ENCODE measurements at regions not wholly inside any gene's neighbourhood (a gene's known extent, or its start where the extent isn't known, plus 50 kb on each side); places are given as distances from the start of the nearest gene placed in this dataset.

DNA sequence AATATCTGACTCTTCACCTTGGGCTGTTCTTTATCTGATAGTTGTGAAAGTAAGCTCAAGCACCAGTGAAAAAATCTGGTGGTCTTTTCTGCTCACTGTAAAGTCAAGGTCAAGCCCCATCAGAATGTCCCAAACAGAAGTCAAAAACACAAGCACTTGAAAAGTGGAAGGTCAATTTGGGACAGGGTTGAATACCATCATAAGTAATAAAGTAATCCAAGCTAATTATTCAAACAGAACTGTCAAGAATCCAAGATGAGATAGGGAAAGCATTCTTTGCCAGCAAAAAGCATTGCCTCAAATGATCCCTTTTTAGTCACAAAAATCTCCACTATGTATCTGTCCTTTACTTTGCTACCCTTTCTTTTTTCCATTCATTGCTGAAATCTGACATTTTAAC is 430.1 kb upstream of the NPVF start:
- TF ChIP-seq FOS (IDR thresholded peaks at IDR 0.05; ENCODE audit: borderline replicate concordance, insufficient read depth, low read length) (no peak), EZH2 (IDR thresholded peaks at IDR 0.05; ENCODE audit: borderline replicate concordance, low read depth, low read length, severe bottlenecking) (no peak), JUN (IDR thresholded peaks at IDR 0.05; ENCODE audit: borderline replicate concordance, insufficient read depth, insufficient read length, low read depth) (no peak), MYC (IDR thresholded peaks at IDR 0.05; ENCODE audit: low read depth, low read length) (no peak)
- TF ChIP-seq, protein P1, sequence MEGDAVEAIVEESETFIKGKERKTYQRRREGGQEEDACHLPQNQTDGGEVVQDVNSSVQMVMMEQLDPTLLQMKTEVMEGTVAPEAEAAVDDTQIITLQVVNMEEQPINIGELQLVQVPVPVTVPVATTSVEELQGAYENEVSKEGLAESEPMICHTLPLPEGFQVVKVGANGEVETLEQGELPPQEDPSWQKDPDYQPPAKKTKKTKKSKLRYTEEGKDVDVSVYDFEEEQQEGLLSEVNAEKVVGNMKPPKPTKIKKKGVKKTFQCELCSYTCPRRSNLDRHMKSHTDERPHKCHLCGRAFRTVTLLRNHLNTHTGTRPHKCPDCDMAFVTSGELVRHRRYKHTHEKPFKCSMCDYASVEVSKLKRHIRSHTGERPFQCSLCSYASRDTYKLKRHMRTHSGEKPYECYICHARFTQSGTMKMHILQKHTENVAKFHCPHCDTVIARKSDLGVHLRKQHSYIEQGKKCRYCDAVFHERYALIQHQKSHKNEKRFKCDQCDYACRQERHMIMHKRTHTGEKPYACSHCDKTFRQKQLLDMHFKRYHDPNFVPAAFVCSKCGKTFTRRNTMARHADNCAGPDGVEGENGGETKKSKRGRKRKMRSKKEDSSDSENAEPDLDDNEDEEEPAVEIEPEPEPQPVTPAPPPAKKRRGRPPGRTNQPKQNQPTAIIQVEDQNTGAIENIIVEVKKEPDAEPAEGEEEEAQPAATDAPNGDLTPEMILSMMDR (IDR thresholded peaks at IDR 0.05; ENCODE audit: extremely low read depth in 1 of 2, insufficient read depth in 1 of 2, low read depth in 1 of 2, low read length in 2 of 2), result no peak
- Histone ChIP-seq H2AFZ (ENCODE audit: low read depth, low read length) (no peak overlapping the region), H3K4me2 (ENCODE audit: insufficient read depth, low read length) (no peak overlapping the region), H3K27ac (ENCODE audit: insufficient read depth, low read depth, low read length) (no peak overlapping the region), H4K20me1 (replicated peaks; ENCODE audit: control insufficient read depth, extremely low read depth, insufficient read depth, low read length) (no peaks in the 10 kb centered on the region), H3K9me1 (replicated peaks; ENCODE audit: control insufficient read depth, extremely low read depth, insufficient read depth, low read length) (no peaks in the 10 kb centered on the region), H3K4me3 (replicated peaks in 1 of 3; ENCODE audit: insufficient read depth in 1 of 3, low read depth in 1 of 3, low read length in 3 of 3) (no peak overlapping the region), H3K79me2 (ENCODE audit: control insufficient read depth, insufficient read depth, low read length) (no peaks in the 10 kb centered on the region), H3K36me3 (ENCODE audit: control insufficient read depth in 2 of 2, extremely low read depth in 1 of 2, insufficient read depth in 2 of 2, low read length in 2 of 2) (no peaks in the 10 kb centered on the region), H3K9ac (replicated peaks; ENCODE audit: extremely low read depth, insufficient read depth, low read length) (no peak overlapping the region), H3K27me3 (ENCODE audit: control insufficient read depth in 2 of 2, insufficient read depth in 2 of 2, low read length in 2 of 2) (no peaks in the 10 kb centered on the region), H3K9me3 (replicated peaks; ENCODE audit: control insufficient read depth, insufficient read depth, low read length) (no peaks in the 10 kb centered on the region), H3K4me1 (ENCODE audit: control insufficient read depth, extremely low read depth, insufficient read depth, low read length) (no peaks in the 10 kb centered on the region)
- ChIA-PET POLR2A (no interaction called here), CTCF (no interaction called here)
- no TSS peak for BruUV-seq (replicated peaks)
- DNase-seq (ENCODE audit: low read depth, low spot score), result no peak
- dilution Hi-C loops (cut with MboI; ENCODE audit: extremely low pct_ligation_motif_present, low sequenced_read_pairs) (no loop called here), intact Hi-C loops (cut with micrococcal nuclease) (no loop called here)
- no peak for FAIRE-seq

- dilution Hi-C loops (cut with MboI; ENCODE audit: extremely low pct_ligation_motif_present, low sequenced_read_pairs), result no loop called here
- no peaks in the 10 kb centered on the region for H3K4me1 ChIP-seq (ENCODE audit: control insufficient read depth, extremely low read depth, insufficient read depth, low read length)
- no peak overlapping the region for H3K9ac ChIP-seq (replicated peaks; ENCODE audit: extremely low read depth, insufficient read depth, low read length)
- no peak for FAIRE-seq
- H3K9me1 ChIP-seq (replicated peaks; ENCODE audit: control insufficient read depth, extremely low read depth, insufficient read depth, low read length), result no peaks in the 10 kb centered on the region
- H3K9me3 ChIP-seq (replicated peaks; ENCODE audit: control insufficient read depth, insufficient read depth, low read length), result no peaks in the 10 kb centered on the region
- no peak overlapping the region for H3K4me3 ChIP-seq (replicated peaks in 1 of 3; ENCODE audit: insufficient read depth in 1 of 3, low read depth in 1 of 3, low read length in 3 of 3)
- no peak overlapping the region for H2AFZ ChIP-seq (ENCODE audit: low read depth, low read length)
- no peak for DNase-seq (ENCODE audit: low read depth, low spot score)
- TF ChIP-seq POLR2A (IDR thresholded peaks at IDR 0.05; ENCODE audit: low read depth, low read length), result no peak
- TF ChIP-seq GATA2 (IDR thresholded peaks at IDR 0.05; ENCODE audit: insufficient read depth, insufficient read length, low read depth, low read length), result no peak
- TF ChIP-seq, protein P1 (IDR thresholded peaks at IDR 0.05; ENCODE audit: extremely low read depth in 1 of 2, insufficient read depth in 1 of 2, low read depth in 1 of 2, low read length in 2 of 2), result no peak
- no peak for TF ChIP-seq POLR2AphosphoS5 (IDR thresholded peaks at IDR 0.05; ENCODE audit: insufficient read depth, low read depth, low read length)
- no peak for TF ChIP-seq FOS (IDR thresholded peaks at IDR 0.05; ENCODE audit: borderline replicate concordance, insufficient read depth, low read length)
- TF ChIP-seq JUN (IDR thresholded peaks at IDR 0.05; ENCODE audit: borderline replicate concordance, insufficient read depth, insufficient read length, low read depth), result no peak
- no peak for TF ChIP-seq EZH2 (IDR thresholded peaks at IDR 0.05; ENCODE audit: borderline replicate concordance, low read depth, low read length, severe bottlenecking)
- TF ChIP-seq, protein P2, sequence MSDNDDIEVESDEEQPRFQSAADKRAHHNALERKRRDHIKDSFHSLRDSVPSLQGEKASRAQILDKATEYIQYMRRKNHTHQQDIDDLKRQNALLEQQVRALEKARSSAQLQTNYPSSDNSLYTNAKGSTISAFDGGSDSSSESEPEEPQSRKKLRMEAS (IDR thresholded peaks at IDR 0.05; ENCODE audit: insufficient read depth, insufficient read length), result no peak
- TF ChIP-seq MYC (IDR thresholded peaks at IDR 0.05; ENCODE audit: low read depth, low read length), result no peak
- H3K27me3 ChIP-seq (ENCODE audit: control insufficient read depth in 2 of 2, insufficient read depth in 2 of 2, low read length in 2 of 2), result no peaks in the 10 kb centered on the region
- no peak overlapping the region for H3K4me2 ChIP-seq (ENCODE audit: insufficient read depth, low read length)
- H3K79me2 ChIP-seq (ENCODE audit: control insufficient read depth, insufficient read depth, low read length), result no peaks in the 10 kb centered on the region
- no TSS peak for BruUV-seq (replicated peaks)
- H3K27ac ChIP-seq (ENCODE audit: insufficient read depth, low read depth, low read length), result no peak overlapping the region
- H4K20me1 ChIP-seq (replicated peaks; ENCODE audit: control insufficient read depth, extremely low read depth, insufficient read depth, low read length), result no peaks in the 10 kb centered on the region
- intact Hi-C loops (cut with micrococcal nuclease), result no loop called here
- ChIA-PET CTCF (no interaction called here), POLR2A (no interaction called here)
- H3K36me3 ChIP-seq (ENCODE audit: control insufficient read depth in 2 of 2, extremely low read depth in 1 of 2, insufficient read depth in 2 of 2, low read length in 2 of 2), result no peaks in the 10 kb centered on the region
Measured at GRCh38 chr7:25659841-25660240, 431.6 kb upstream of the NPVF start.
